Esophagus squamous epithelium (tissue), 4 donors: ENCODE measurements at regions not wholly inside any gene's neighbourhood (a gene's known extent, or its start where the extent isn't known, plus 50 kb on each side); places are given as distances from the start of the nearest gene placed in this dataset.

Source experiments
- POLR2A ChIP-seq, 4 donors: fragments of 450-650 bp; IDR thresholded peaks; one replicate each; pipeline ENCODE4 v1.6.1; 2017; ENCODE audit warnings: antibody characterized with exemption in 4 of 4, mild to moderate bottlenecking in 4 of 4, moderate library complexity in 3 of 4
- TF ChIP-seq, protein P1 (sequence below), 6 experiments: fragments of 450-650 bp in 4 of 6; fragments of 200-600 bp in 2 of 6; sonication (generic) in 2 of 6; IDR thresholded peaks; one replicate each; pipeline ENCODE4 v1.5.1; 2016 to 2019; ENCODE audit warnings: antibody characterized with exemption in 6 of 6, mild to moderate bottlenecking in 4 of 6, moderate library complexity in 4 of 6

DNA sequence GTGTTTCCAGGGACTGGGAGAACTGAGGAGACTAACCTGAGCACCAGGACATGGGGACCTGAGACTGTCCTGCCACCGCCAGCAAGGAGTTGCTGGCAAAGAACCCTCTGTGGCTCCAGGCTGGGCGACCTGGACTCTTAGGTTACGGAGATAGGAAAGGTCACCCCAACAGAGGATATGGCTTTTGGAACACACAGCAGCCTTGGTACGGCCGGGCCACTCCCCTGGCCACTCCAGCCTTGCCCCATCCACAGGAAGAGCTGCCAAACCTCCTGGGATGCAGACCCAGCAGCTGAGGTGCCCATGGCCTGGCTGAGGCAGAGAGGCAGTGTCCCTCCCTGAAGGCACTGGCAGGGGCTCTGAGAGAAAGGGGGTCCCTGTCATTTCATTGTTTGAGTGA is 137.8 kb downstream of the OAT start:
- no peak for TF ChIP-seq POLR2A (IDR thresholded peaks at IDR 0.05)
- TF ChIP-seq, protein P1, sequence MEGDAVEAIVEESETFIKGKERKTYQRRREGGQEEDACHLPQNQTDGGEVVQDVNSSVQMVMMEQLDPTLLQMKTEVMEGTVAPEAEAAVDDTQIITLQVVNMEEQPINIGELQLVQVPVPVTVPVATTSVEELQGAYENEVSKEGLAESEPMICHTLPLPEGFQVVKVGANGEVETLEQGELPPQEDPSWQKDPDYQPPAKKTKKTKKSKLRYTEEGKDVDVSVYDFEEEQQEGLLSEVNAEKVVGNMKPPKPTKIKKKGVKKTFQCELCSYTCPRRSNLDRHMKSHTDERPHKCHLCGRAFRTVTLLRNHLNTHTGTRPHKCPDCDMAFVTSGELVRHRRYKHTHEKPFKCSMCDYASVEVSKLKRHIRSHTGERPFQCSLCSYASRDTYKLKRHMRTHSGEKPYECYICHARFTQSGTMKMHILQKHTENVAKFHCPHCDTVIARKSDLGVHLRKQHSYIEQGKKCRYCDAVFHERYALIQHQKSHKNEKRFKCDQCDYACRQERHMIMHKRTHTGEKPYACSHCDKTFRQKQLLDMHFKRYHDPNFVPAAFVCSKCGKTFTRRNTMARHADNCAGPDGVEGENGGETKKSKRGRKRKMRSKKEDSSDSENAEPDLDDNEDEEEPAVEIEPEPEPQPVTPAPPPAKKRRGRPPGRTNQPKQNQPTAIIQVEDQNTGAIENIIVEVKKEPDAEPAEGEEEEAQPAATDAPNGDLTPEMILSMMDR (IDR thresholded peaks at IDR 0.05) = no peak
